Mesothelial cell of epicardium (in vitro differentiated cells): ENCODE measurements at regions not wholly inside any gene's neighbourhood (a gene's known extent, or its start where the extent isn't known, plus 50 kb on each side); places are given as distances from the start of the nearest gene placed in this dataset.

Source experiments
- DNase-seq, 2 experiments: peaks; one replicate each; pipeline ENCODE4 v3.0.0; 2021; ENCODE audit warnings: low spot score in 2 of 2; ENCODE audit not compliant: unreplicated experiment in 2 of 2
- H3K27ac Mint-ChIP-seq: 2 replicates; pipeline ENCODE4 v1.8.0; 2021; ENCODE audit warnings: mixed read lengths
- H3K27me3 Mint-ChIP-seq: 2 replicates; pipeline ENCODE4 v1.8.0; 2021; ENCODE audit warnings: low read depth, mixed read lengths
- H3K36me3 Mint-ChIP-seq: 2 replicates; pipeline ENCODE4 v1.8.0; 2021; ENCODE audit warnings: mixed read lengths
- H3K4me1 Mint-ChIP-seq: 2 replicates; pipeline ENCODE4 v1.8.0; 2021; ENCODE audit warnings: mixed read lengths
- H3K4me3 Mint-ChIP-seq: 2 replicates; pipeline ENCODE4 v1.8.0; 2021; ENCODE audit warnings: mild to moderate bottlenecking, moderate library complexity, mixed read lengths
- H3K9me3 Mint-ChIP-seq: 2 replicates; pipeline ENCODE4 v1.8.0; 2021; ENCODE audit warnings: mixed read lengths
- TF ChIP-seq, protein P1 (sequence below): fragments of 200-600 bp; sonication (generic); IDR thresholded peaks from one replicate; pipeline ENCODE4 v1.5.0; 2021; ENCODE audit warnings: antibody characterized with exemption; ENCODE audit not compliant: unreplicated experiment

DNA sequence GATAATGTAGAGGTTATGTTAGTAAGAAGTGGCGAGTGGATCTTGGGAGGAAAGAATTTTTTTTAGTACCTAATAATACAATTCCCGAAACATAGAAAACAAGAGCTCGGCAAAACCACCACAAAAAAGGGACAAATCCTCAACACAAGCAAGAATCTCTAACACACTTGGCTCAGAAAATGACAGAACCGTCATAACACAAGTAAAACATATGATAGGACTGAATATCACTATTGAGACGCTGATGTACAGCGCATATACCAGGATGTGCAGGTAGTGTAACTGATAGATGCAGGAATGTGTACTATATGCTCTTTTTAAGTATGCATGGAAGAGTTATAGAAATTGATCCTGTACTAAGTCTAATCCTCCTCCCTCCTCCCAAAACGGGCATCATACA, 564.5 kb downstream of the BCL11B start:
- H3K27me3 Mint-ChIP-seq = peaks cover 5% of the 10 kb centered on the region
- peaks cover 15% of the 10 kb centered on the region for H3K4me1 Mint-ChIP-seq
- H3K36me3 Mint-ChIP-seq = no peaks in the 10 kb centered on the region
- no peak overlapping the region for H3K4me3 Mint-ChIP-seq
- TF ChIP-seq, protein P1, sequence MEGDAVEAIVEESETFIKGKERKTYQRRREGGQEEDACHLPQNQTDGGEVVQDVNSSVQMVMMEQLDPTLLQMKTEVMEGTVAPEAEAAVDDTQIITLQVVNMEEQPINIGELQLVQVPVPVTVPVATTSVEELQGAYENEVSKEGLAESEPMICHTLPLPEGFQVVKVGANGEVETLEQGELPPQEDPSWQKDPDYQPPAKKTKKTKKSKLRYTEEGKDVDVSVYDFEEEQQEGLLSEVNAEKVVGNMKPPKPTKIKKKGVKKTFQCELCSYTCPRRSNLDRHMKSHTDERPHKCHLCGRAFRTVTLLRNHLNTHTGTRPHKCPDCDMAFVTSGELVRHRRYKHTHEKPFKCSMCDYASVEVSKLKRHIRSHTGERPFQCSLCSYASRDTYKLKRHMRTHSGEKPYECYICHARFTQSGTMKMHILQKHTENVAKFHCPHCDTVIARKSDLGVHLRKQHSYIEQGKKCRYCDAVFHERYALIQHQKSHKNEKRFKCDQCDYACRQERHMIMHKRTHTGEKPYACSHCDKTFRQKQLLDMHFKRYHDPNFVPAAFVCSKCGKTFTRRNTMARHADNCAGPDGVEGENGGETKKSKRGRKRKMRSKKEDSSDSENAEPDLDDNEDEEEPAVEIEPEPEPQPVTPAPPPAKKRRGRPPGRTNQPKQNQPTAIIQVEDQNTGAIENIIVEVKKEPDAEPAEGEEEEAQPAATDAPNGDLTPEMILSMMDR = no peak
- no peaks in the 10 kb centered on the region for H3K9me3 Mint-ChIP-seq
- DNase-seq = no peak
- no peak overlapping the region for H3K27ac Mint-ChIP-seq

- Mint-ChIP-seq H3K9me3 (no peaks in the 10 kb centered on the region), H3K4me1 (peaks cover 15% of the 10 kb centered on the region), H3K4me3 (no peak overlapping the region), H3K27me3 (peaks cover 5% of the 10 kb centered on the region), H3K36me3 (no peaks in the 10 kb centered on the region), H3K27ac (no peak overlapping the region)
- TF ChIP-seq, protein P1 = no peak
- DNase-seq = no peak
Observed at GRCh38 chr14:98708555-98708954, 563.4 kb downstream of the BCL11B start.

DNA sequence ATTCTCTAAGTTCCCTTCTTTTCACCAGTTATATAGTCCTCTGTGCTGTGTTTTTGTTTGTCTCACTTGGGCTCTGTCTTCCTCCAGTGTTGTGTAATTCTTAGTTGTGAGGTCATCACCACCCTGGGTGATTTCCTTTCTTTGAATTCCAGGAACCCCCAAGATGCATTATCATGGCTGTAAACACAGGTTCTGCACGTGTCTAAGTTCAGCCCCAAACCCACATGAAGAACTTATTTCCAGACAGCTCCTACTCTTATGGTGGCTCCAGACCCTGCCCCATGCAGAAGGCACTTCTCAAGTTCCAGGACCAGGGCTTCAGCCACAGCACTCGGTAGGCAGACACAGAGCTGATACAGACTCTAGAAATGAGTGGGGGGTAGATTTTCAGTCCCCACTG, 560.5 kb downstream of the BCL11B start:
- Mint-ChIP-seq H3K4me1 (no peaks in the 10 kb centered on the region), H3K27ac (no peak overlapping the region), H3K27me3 (peaks cover 7% of the 10 kb centered on the region), H3K36me3 (no peaks in the 10 kb centered on the region), H3K4me3 (no peak overlapping the region), H3K9me3 (no peaks in the 10 kb centered on the region)
- TF ChIP-seq, protein P1 = no peak
- no peak for DNase-seq

GRCh38 chr14:98714626-98715425, 557.2 kb downstream of the BCL11B start:
- TF ChIP-seq, protein P1 = no peak
- H3K36me3 Mint-ChIP-seq = no peaks in the 10 kb centered on the region
- peaks cover 16% of the 10 kb centered on the region for H3K4me1 Mint-ChIP-seq
- no peak for DNase-seq
- H3K27ac Mint-ChIP-seq = no peak overlapping the region
- peaks cover 10% of the 10 kb centered on the region for H3K27me3 Mint-ChIP-seq
- no peak overlapping the region for H3K4me3 Mint-ChIP-seq
- no peaks in the 10 kb centered on the region for H3K9me3 Mint-ChIP-seq

GRCh38 chr14:98716133-98716532, 555.9 kb downstream of the BCL11B start:
- Mint-ChIP-seq H3K27ac (no peak overlapping the region), H3K9me3 (no peaks in the 10 kb centered on the region), H3K4me1 (peaks cover 26% of the 10 kb centered on the region), H3K27me3 (peaks cover 10% of the 10 kb centered on the region), H3K36me3 (no peaks in the 10 kb centered on the region), H3K4me3 (no peak overlapping the region)
- TF ChIP-seq, protein P1 = no peak
- DNase-seq = no peak
